ENCODE measurements at regions not wholly inside any gene's neighbourhood (a gene's known extent, or its start where the extent isn't known, plus 50 kb on each side); places are given as distances from the start of the nearest gene placed in this dataset.

GRCh38 chr22:22740560-22741276 lies 96.3 kb downstream of the GGTLC2 start:
- peaks cover 98% of the 10 kb centered on the region for H3K27me3 Mint-ChIP-seq (ENCODE audit: low read depth)
- H3K27ac Mint-ChIP-seq (ENCODE audit: unreplicated experiment): no peak overlapping the region
- H3K4me3 Mint-ChIP-seq: no peak overlapping the region
- TF ChIP-seq CTCF (conservative IDR thresholded peaks at IDR 0.05): no peak
- no peaks in the 10 kb centered on the region for H3K36me3 Mint-ChIP-seq (ENCODE audit: low read depth)
- H3K4me1 Mint-ChIP-seq: no peaks in the 10 kb centered on the region
- H3K9me3 Mint-ChIP-seq: peaks cover 4% of the 10 kb centered on the region
- no peak for DNase-seq (ENCODE audit: low read depth, low spot score)

GRCh38 chr22:22741843-22742242 lies 97.4 kb downstream of the GGTLC2 start:
- H3K4me3 Mint-ChIP-seq: no peak overlapping the region
- H3K4me1 Mint-ChIP-seq: no peaks in the 10 kb centered on the region
- no peak for TF ChIP-seq CTCF (conservative IDR thresholded peaks at IDR 0.05)
- peaks cover 90% of the 10 kb centered on the region for H3K27me3 Mint-ChIP-seq (ENCODE audit: low read depth)
- DNase-seq (ENCODE audit: low read depth, low spot score): no peak
- H3K36me3 Mint-ChIP-seq (ENCODE audit: low read depth): no peaks in the 10 kb centered on the region
- no peak overlapping the region for H3K27ac Mint-ChIP-seq (ENCODE audit: unreplicated experiment)
- H3K9me3 Mint-ChIP-seq: peaks cover 4% of the 10 kb centered on the region

- DNase-seq (ENCODE audit: low read depth, low spot score): no peak
- no peak overlapping the region for H3K4me3 Mint-ChIP-seq
- H3K36me3 Mint-ChIP-seq (ENCODE audit: low read depth): no peaks in the 10 kb centered on the region
- peaks cover 86% of the 10 kb centered on the region for H3K27me3 Mint-ChIP-seq (ENCODE audit: low read depth)
- no peak overlapping the region for H3K27ac Mint-ChIP-seq (ENCODE audit: unreplicated experiment)
- no peak for TF ChIP-seq CTCF (conservative IDR thresholded peaks at IDR 0.05)
- H3K4me1 Mint-ChIP-seq: no peaks in the 10 kb centered on the region
- H3K9me3 Mint-ChIP-seq: no peaks in the 10 kb centered on the region
Observed at GRCh38 chr22:22742641-22743040, 98.2 kb downstream of the GGTLC2 start.

- H3K4me3 Mint-ChIP-seq: no peak overlapping the region
- no peaks in the 10 kb centered on the region for H3K36me3 Mint-ChIP-seq (ENCODE audit: low read depth)
- H3K9me3 Mint-ChIP-seq: no peaks in the 10 kb centered on the region
- H3K27me3 Mint-ChIP-seq (ENCODE audit: low read depth): peaks cover 84% of the 10 kb centered on the region
- no peaks in the 10 kb centered on the region for H3K4me1 Mint-ChIP-seq
- H3K27ac Mint-ChIP-seq (ENCODE audit: unreplicated experiment): no peak overlapping the region
- DNase-seq (ENCODE audit: low read depth, low spot score): no peak
- no peak for TF ChIP-seq CTCF (conservative IDR thresholded peaks at IDR 0.05)
Observed at GRCh38 chr22:22743128-22743760, 98.8 kb downstream of the GGTLC2 start.

- no peak for DNase-seq (ENCODE audit: low read depth, low spot score)
- Mint-ChIP-seq H3K4me3 (no peak overlapping the region), H3K27me3 (ENCODE audit: low read depth) (peaks cover 80% of the 10 kb centered on the region), H3K36me3 (ENCODE audit: low read depth) (no peaks in the 10 kb centered on the region), H3K27ac (ENCODE audit: unreplicated experiment) (no peak overlapping the region), H3K9me3 (no peaks in the 10 kb centered on the region), H3K4me1 (no peaks in the 10 kb centered on the region)
- TF ChIP-seq CTCF (conservative IDR thresholded peaks at IDR 0.05): no peak
Observed at GRCh38 chr22:22744412-22745224, 100.2 kb downstream of the GGTLC2 start.

All from neural crest cell (in vitro differentiated cells).